ENCODE measurements at regions not wholly inside any gene's neighbourhood (a gene's known extent, or its start where the extent isn't known, plus 50 kb on each side); places are given as distances from the start of the nearest gene placed in this dataset.

- H3K36me3 Mint-ChIP-seq (ENCODE audit: unreplicated experiment), result no peaks in the 10 kb centered on the region
- H3K27ac Mint-ChIP-seq (ENCODE audit: unreplicated experiment), result no peak overlapping the region
- H3K4me1 Mint-ChIP-seq (ENCODE audit: low read depth, unreplicated experiment), result peaks cover 8% of the 10 kb centered on the region
- no peaks in the 10 kb centered on the region for H3K27me3 Mint-ChIP-seq (ENCODE audit: unreplicated experiment)
- no peak for DNase-seq
- H3K9me3 Mint-ChIP-seq (ENCODE audit: unreplicated experiment), result no peaks in the 10 kb centered on the region
- H3K4me3 Mint-ChIP-seq (ENCODE audit: unreplicated experiment), result no peak overlapping the region
- TF ChIP-seq CTCF (IDR thresholded peaks at IDR 0.05; ENCODE audit: partially characterized antibody, unreplicated experiment), result no peak
Observed at GRCh38 chr2:217732992-217733391, 269.8 kb downstream of the TNS1 start.

DNA sequence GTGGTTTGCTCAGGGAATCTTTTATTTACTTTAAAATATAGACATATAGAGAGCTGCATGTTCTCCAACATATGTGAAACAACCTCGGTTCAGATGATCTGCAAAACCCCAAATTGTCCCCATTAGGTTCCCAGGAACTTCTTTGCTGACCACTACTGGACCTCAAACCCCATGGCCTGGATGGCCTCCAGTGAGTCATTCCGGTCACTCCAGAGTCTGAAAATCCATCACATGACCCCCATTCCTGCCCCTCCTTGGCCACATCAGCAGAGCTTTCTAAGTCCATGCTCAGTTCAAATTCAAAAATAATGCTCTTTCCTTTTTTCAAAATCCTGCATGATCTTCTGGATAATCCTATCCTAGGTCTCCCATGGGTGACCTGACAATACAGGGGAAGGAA lies 271.0 kb downstream of the TNS1 start:
- TF ChIP-seq CTCF (IDR thresholded peaks at IDR 0.05; ENCODE audit: partially characterized antibody, unreplicated experiment), result no peak
- no peak for DNase-seq
- no peaks in the 10 kb centered on the region for H3K9me3 Mint-ChIP-seq (ENCODE audit: unreplicated experiment)
- H3K4me1 Mint-ChIP-seq (ENCODE audit: low read depth, unreplicated experiment), result peaks cover 6% of the 10 kb centered on the region
- H3K27ac Mint-ChIP-seq (ENCODE audit: unreplicated experiment), result no peak overlapping the region
- no peak overlapping the region for H3K4me3 Mint-ChIP-seq (ENCODE audit: unreplicated experiment)
- H3K36me3 Mint-ChIP-seq (ENCODE audit: unreplicated experiment), result no peaks in the 10 kb centered on the region
- H3K27me3 Mint-ChIP-seq (ENCODE audit: unreplicated experiment), result no peaks in the 10 kb centered on the region

DNA sequence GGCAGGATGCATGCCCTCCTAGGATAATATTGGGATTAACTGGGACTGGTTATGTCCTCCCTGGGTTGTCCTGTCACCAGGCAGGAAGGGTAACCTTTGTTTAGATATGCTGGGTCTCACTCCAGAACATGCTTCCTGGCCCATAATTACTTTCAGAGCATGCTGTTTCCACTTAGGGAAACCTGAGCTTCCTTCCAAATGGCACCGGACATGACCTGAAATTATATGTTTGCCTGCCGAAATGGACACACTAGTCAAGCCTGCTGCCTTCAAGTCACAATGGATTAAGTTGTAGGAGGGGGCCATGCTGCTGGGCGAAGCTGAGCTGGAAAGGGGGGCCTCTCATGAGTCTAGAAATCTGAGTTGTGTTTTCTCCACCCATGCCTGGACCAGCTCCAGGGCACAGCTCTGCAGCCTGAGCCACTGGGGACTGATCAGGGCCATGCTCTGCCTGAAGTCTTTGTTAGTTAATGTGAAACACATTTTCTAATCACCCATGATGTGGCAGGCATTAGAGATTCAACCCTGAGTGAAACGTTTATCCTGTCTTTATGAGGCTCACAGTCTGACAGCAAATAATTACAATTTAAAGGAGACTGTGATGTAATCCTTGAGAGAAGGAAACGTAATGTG lies 273.3 kb downstream of the TNS1 start:
- Mint-ChIP-seq H3K36me3 (ENCODE audit: unreplicated experiment) (peaks cover 3% of the 10 kb centered on the region), H3K27ac (ENCODE audit: unreplicated experiment) (no peak overlapping the region), H3K4me3 (ENCODE audit: unreplicated experiment) (no peak overlapping the region), H3K9me3 (ENCODE audit: unreplicated experiment) (no peaks in the 10 kb centered on the region), H3K4me1 (ENCODE audit: low read depth, unreplicated experiment) (no peaks in the 10 kb centered on the region), H3K27me3 (ENCODE audit: unreplicated experiment) (no peaks in the 10 kb centered on the region)
- TF ChIP-seq CTCF (IDR thresholded peaks at IDR 0.05; ENCODE audit: partially characterized antibody, unreplicated experiment), result no peak
- DNase-seq, result no peak

DNA sequence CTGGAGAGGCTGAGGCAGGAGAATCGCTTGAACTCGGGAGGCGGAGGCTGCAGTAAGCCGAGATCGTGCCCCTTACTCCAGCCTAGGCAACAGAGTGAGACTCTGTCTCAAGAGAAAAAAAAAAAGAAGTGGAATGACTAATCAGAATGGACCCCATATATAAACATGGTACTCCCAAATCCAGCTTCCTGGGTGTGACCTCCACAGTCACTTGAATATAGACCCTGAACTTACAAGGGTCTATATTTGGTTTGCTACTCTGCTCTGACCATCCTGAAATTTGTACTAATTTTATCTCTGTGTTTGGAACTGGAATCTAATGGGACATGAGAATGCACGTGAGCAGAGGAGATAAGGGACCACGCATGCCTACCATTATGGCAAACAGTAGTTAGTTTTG lies 275.0 kb downstream of the TNS1 start:
- H3K27ac Mint-ChIP-seq (ENCODE audit: unreplicated experiment), result no peak overlapping the region
- DNase-seq, result no peak
- H3K36me3 Mint-ChIP-seq (ENCODE audit: unreplicated experiment), result peaks cover 3% of the 10 kb centered on the region
- TF ChIP-seq CTCF (IDR thresholded peaks at IDR 0.05; ENCODE audit: partially characterized antibody, unreplicated experiment), result no peak
- no peak overlapping the region for H3K4me3 Mint-ChIP-seq (ENCODE audit: unreplicated experiment)
- no peaks in the 10 kb centered on the region for H3K9me3 Mint-ChIP-seq (ENCODE audit: unreplicated experiment)
- H3K4me1 Mint-ChIP-seq (ENCODE audit: low read depth, unreplicated experiment), result no peaks in the 10 kb centered on the region
- peaks cover 2% of the 10 kb centered on the region for H3K27me3 Mint-ChIP-seq (ENCODE audit: unreplicated experiment)

GRCh38 chr2:217725409-217725808 lies 277.4 kb downstream of the TNS1 start:
- Mint-ChIP-seq H3K9me3 (ENCODE audit: unreplicated experiment) (no peaks in the 10 kb centered on the region), H3K27ac (ENCODE audit: unreplicated experiment) (no peak overlapping the region), H3K4me3 (ENCODE audit: unreplicated experiment) (no peak overlapping the region), H3K27me3 (ENCODE audit: unreplicated experiment) (peaks cover 2% of the 10 kb centered on the region), H3K36me3 (ENCODE audit: unreplicated experiment) (peaks cover 3% of the 10 kb centered on the region), H3K4me1 (ENCODE audit: low read depth, unreplicated experiment) (no peaks in the 10 kb centered on the region)
- no peak for TF ChIP-seq CTCF (IDR thresholded peaks at IDR 0.05; ENCODE audit: partially characterized antibody, unreplicated experiment)
- no peak for DNase-seq

Measured in glutamatergic neuron (in vitro differentiated cells).